GM19463 (cell line): ENCODE measurements at regions not wholly inside any gene's neighbourhood (a gene's known extent, or its start where the extent isn't known, plus 50 kb on each side); places are given as distances from the start of the nearest gene placed in this dataset.
"Not testable (repeated sequence)": the region's sequence is repeated elsewhere in the genome, so short reads cannot be mapped to it uniquely, and the experiment has no call there.

Experiments used
- ATAC-seq: cut with Tn5 transposase; IDR thresholded peaks from one replicate; pipeline ENCODE4 v1.9.1; 2021; ENCODE audit warnings: mild to moderate bottlenecking, moderate library complexity; ENCODE audit not compliant: unreplicated experiment

DNA sequence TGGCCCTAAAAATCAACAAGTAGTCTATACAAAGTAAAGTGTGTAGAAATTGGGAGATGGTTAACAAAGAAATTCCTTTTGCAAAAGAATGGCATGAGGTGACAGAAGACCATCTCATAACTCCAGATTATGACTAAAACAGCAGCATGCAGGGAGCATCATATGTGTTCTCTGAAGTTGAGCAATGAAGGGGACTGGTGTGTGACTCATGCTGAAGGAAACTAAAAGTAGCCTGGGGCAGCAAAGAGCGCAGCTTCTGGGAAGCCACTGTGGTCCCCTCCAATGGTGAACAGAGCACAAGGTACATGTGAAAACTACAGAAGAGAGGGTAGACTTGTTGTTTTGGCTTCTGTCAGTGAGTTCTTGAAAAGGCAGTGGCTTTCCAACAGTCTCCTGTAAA lies 133.4 kb downstream of the MACC1 start:
- no peak for ATAC-seq

DNA sequence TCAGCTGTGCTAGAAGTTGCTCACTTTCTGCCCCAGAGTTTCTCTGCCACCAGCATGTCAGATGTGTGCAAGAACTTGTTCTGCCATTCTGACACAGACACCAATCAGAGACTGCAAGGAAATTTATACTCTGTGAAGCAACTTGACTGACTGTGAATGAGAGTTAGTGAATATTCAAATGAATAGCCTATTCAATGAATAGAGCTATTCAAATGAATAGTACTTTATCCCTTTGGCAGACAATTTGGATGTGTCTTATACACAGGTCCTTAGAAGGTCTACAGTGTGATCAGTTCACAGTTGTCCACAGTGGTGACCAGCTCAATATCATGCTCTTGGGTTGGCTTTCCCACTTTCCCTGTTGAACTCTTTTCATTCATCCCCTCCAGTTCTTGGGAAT lies 138.1 kb downstream of the MACC1 start:
- no peak for ATAC-seq

GRCh38 chr7:20076835-20077234 lies 140.3 kb downstream of the MACC1 start:
- ATAC-seq, result no peak

DNA sequence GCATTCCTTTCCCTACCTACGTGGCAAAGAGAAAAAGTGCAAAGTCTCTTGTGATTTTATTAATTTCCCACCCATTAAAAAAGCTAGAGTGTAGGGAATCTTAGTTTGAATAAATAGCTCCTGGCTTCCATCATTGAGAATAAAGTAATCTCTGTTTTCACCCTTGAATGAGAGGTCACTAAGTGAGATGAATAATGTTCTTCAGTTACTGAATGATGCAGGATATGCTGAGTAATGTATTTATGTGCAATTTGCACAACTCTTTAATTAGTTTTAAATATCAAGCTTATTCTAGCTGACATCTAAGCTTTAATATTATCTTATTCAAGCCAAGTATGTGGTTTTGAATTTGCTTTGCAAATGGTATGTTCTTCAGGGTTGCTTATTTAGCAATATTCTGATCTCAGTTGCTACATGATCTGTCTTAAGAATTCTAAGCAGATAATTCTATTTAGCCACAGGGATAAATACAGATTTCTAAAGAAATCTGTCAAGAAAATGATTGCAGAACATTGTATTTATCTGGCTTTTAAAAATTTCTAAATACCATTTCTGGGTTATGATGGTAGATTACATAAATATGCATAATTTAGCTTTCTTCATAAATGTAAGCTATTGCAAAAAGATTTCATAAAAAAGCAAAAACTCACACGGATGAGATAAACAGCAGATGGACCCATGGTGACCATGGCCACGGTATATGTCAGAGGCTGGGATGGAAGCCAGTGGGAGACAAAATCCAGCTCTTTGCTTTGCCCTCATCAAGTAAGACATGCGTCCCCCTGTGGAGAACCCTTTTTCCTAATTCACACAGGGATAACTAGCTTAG lies 141.0 kb downstream of the MACC1 start:
- no peak for ATAC-seq

- ATAC-seq, result no peak
Observed at GRCh38 chr7:20075440-20075839, 141.7 kb downstream of the MACC1 start.

DNA sequence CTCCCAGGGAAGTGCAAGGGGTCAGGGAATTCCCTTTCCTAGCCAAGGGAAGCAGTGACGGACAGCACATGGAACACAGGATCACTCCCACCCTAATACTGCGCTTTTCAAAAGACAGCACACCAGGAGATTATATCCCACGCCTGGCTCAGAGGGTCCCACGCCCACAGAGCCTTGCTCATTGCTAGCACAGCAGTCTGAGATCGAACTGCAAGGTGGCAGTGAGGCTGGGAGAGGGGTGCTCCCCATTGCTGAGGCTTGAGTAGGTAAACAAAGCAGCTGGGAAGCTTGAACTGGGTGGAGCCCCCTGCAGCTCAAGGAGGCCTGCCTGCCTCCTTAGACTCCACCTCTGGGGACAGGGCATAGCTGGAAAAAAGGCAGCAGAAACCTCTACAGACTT lies 149.2 kb downstream of the MACC1 start:
- not testable (repeated sequence) for ATAC-seq

- peak; percentile 99 for ATAC-seq
Observed at GRCh38 chr7:20064974-20065862, 152.0 kb downstream of the MACC1 start.

GRCh38 chr7:20064181-20064970 lies 152.8 kb downstream of the MACC1 start:
- no peak for ATAC-seq

DNA sequence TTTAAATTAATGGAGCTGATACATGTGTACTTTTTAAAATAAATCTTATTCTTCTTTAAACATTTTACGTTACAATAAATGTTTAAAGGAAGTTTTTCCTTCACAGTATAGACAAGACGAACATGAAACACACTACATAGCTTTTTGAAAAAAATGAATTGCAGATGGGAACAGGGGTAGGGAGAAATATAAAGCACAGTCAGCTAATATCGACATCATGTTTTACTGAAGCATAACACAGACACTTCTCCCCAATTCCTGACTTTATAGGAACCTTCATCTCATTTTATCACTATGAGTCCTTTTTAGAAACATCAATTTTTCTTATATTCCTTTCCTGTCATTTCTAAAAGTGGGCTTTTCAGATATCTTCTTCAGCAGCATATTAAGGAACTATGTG lies 153.5 kb downstream of the MACC1 start:
- ATAC-seq, result no peak

GRCh38 chr7:20062932-20063331 lies 154.3 kb downstream of the MACC1 start:
- ATAC-seq, result no peak

- no peak for ATAC-seq
Observed at GRCh38 chr7:20053334-20054104, 163.7 kb downstream of the MACC1 start.

GRCh38 chr7:20050241-20050966 lies 166.8 kb downstream of the MACC1 start:
- ATAC-seq, result no peak

- ATAC-seq, result no peak
Observed at GRCh38 chr7:20038676-20039075, 178.5 kb downstream of the MACC1 start.

DNA sequence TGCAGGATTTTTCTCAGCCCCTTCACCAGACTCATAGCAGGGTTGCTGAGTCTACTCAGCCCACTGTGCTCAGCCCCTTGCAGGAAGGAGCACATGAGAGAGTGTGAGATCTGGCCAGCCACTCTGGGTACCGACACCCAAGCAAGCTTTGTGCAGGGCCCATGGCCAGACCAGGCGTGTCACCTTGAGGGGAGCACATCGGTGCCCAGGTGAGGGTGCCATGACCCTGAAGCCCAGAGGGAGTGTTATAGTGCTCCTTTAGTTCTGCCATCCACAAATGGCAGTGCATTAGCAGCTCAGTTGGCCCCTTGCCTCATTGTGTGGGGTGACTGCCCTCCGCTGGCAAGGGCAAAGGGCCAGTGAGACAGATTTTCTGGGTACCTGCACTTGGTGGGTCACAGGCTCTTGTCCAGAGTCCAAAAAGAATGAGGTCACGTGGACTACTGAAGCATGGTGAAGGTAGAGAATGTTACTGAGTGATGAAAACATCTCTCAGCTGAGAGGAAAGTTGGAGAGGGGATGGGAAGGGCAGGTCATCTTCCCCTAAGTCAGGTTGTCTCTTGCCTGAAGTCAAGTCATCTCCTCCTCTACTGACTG lies 181.8 kb downstream of the MACC1 start:
- no peak for ATAC-seq

DNA sequence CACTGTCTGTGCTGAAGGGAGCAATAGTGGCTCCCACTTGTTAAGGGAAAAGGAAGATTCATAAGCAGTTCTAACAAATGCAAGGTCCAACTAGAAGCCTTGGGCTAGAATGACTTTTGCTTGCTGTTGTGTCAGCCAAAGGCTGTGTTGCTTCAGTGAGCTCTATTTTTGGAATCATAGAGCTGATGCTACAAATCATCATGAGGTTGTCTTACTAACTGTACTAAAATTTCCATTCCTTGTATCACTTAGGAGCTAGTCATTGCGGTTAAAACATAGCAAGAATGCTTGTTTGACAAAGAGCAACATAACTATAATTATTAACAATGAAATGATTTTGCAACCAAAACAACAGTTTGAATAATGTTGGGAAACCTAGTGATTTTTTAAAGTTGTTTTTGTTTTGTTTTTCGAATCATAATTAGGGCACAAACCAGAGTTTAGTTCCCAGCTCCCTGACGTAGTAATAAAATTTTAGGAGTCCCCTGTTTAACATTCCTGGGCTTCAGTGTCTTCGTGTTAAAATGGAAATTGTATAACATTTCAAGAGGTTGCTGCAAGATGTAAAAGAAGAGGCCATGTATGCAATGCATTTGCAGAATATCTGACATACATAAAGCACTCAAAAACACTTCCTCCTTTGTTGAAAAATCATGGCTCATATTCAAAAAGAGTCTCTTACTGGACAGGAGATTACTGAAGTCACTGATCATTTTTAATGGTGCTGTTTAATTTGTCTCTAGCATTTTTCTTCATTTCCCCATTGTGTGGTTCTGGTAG lies 183.4 kb downstream of the MACC1 start:
- no peak for ATAC-seq

DNA sequence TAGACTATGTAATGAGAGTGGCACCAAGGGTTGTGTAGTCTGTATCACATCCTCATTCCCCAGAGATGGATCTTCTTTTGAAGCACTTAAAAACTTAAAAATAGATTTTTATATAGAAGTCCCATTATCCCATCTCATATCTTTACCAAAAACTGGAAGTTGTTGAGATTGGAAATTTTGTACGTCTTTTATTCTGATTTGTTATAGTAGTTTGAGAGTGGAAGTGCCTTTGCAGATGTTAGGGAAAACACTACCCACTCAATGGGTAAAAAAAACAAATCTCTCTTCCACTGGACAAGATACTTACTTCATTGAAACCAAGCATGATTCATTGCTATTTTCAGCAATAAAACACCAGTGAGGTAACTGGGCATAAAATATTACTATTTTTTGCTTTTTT lies 184.4 kb downstream of the MACC1 start:
- ATAC-seq, result no peak

GRCh38 chr7:20030915-20031362 lies 186.2 kb downstream of the MACC1 start:
- ATAC-seq, result peak; percentile 52

GRCh38 chr7:20030417-20030816 lies 186.8 kb downstream of the MACC1 start:
- peak; percentile 80 for ATAC-seq

- ATAC-seq, result no peak
Observed at GRCh38 chr7:20026762-20027161, 190.4 kb downstream of the MACC1 start.
